Skeletal muscle tissue (tissue), 3 donors: ENCODE measurements at regions not wholly inside any gene's neighbourhood (a gene's known extent, or its start where the extent isn't known, plus 50 kb on each side); places are given as distances from the start of the nearest gene placed in this dataset.

Source experiments
- H3K27ac ChIP-seq: one replicate; pipeline ENCODE4 v1.7.0; 2013; ENCODE audit warnings: mild to moderate bottlenecking, low read depth, low read length, inconsistent platforms
- H3K27me3 ChIP-seq, 3 donors: one replicate each; pipeline ENCODE4 v1.7.0; 2013; ENCODE audit warnings: low read length in 3 of 3; ENCODE audit not compliant: control insufficient read depth in 3 of 3, insufficient read depth in 3 of 3
- H3K36me3 ChIP-seq, 3 donors: one replicate each; pipeline ENCODE4 v1.7.0; 2013; ENCODE audit warnings: low read length in 3 of 3; ENCODE audit not compliant: control insufficient read depth in 3 of 3, insufficient read depth in 3 of 3
- H3K4me1 ChIP-seq, 3 donors: one replicate each; pipeline ENCODE4 v1.7.0; 2013; ENCODE audit warnings: low read length in 3 of 3, mild to moderate bottlenecking in 3 of 3; ENCODE audit not compliant: control insufficient read depth in 3 of 3, insufficient read depth in 3 of 3
- H3K4me3 ChIP-seq, 3 donors: one replicate each; pipeline ENCODE4 v1.7.0; 2013; ENCODE audit warnings: low read length in 3 of 3
- H3K9ac ChIP-seq, 3 donors: one replicate each; pipeline ENCODE4 v1.7.0; 2013; ENCODE audit warnings: low read length in 3 of 3, mild to moderate bottlenecking in 3 of 3, moderate library complexity in 2 of 3, low read depth in 1 of 3
- H3K9me3 ChIP-seq, 3 donors: one replicate each; pipeline ENCODE4 v1.7.0; 2013; ENCODE audit warnings: low read length in 3 of 3; ENCODE audit not compliant: control insufficient read depth in 3 of 3
- donor health status: Osteomylitis.

- Histone ChIP-seq H3K4me1 (peaks cover 0 to 10% (median 0%) of the 10 kb centered on the region in 3 donors), H3K36me3 (no peaks in the 10 kb centered on the region), H3K9ac (peak overlapping the region in 2 of 3 donors; percentile 16 to 26), H3K4me3 (peak overlapping the region; percentile 41 to 68 (median 50)), H3K27me3 (no peaks in the 10 kb centered on the region), H3K27ac (no peak overlapping the region), H3K9me3 (no peaks in the 10 kb centered on the region)
These were observed 93.1 kb upstream of the HIF1A start for GRCh38 chr14:61602003-61602732.

GRCh38 chr14:61602733-61603077, 92.6 kb upstream of the HIF1A start:
- no peaks in the 10 kb centered on the region for H3K9me3 ChIP-seq
- no peak overlapping the region for H3K9ac ChIP-seq
- peaks cover 0 to 10% (median 0%) of the 10 kb centered on the region in 3 donors for H3K4me1 ChIP-seq
- no peak overlapping the region for H3K4me3 ChIP-seq
- H3K27me3 ChIP-seq, result no peaks in the 10 kb centered on the region
- H3K27ac ChIP-seq, result no peak overlapping the region
- no peaks in the 10 kb centered on the region for H3K36me3 ChIP-seq

- Histone ChIP-seq H3K9ac (no peak overlapping the region), H3K36me3 (no peaks in the 10 kb centered on the region), H3K4me3 (no peak overlapping the region), H3K4me1 (peaks cover 0 to 10% (median 6%) of the 10 kb centered on the region in 3 donors), H3K27ac (no peak overlapping the region), H3K27me3 (no peaks in the 10 kb centered on the region), H3K9me3 (no peaks in the 10 kb centered on the region)
These were observed 91.6 kb upstream of the HIF1A start for GRCh38 chr14:61603736-61604135.

GRCh38 chr14:61607570-61608244, 87.6 kb upstream of the HIF1A start:
- Histone ChIP-seq H3K9me3 (no peaks in the 10 kb centered on the region), H3K36me3 (no peaks in the 10 kb centered on the region), H3K27ac (no peak overlapping the region), H3K4me3 (no peak overlapping the region), H3K27me3 (no peaks in the 10 kb centered on the region), H3K4me1 (peaks cover 2 to 10% (median 7%) of the 10 kb centered on the region in 3 donors), H3K9ac (no peak overlapping the region)

GRCh38 chr14:61608245-61609165, 86.8 kb upstream of the HIF1A start:
- H3K9me3 ChIP-seq, result no peaks in the 10 kb centered on the region
- H3K27ac ChIP-seq, result no peak overlapping the region
- H3K27me3 ChIP-seq, result no peaks in the 10 kb centered on the region
- no peak overlapping the region for H3K4me3 ChIP-seq
- no peak overlapping the region for H3K9ac ChIP-seq
- no peaks in the 10 kb centered on the region for H3K36me3 ChIP-seq
- peaks cover 0 to 10% (median 7%) of the 10 kb centered on the region in 3 donors for H3K4me1 ChIP-seq

GRCh38 chr14:61609191-61609843, 86.0 kb upstream of the HIF1A start:
- no peaks in the 10 kb centered on the region for H3K36me3 ChIP-seq
- H3K27ac ChIP-seq, result no peak overlapping the region
- no peaks in the 10 kb centered on the region for H3K9me3 ChIP-seq
- H3K9ac ChIP-seq, result no peak overlapping the region
- no peak overlapping the region for H3K4me3 ChIP-seq
- H3K4me1 ChIP-seq, result peaks cover 0 to 10% (median 7%) of the 10 kb centered on the region in 3 donors
- H3K27me3 ChIP-seq, result no peaks in the 10 kb centered on the region

DNA sequence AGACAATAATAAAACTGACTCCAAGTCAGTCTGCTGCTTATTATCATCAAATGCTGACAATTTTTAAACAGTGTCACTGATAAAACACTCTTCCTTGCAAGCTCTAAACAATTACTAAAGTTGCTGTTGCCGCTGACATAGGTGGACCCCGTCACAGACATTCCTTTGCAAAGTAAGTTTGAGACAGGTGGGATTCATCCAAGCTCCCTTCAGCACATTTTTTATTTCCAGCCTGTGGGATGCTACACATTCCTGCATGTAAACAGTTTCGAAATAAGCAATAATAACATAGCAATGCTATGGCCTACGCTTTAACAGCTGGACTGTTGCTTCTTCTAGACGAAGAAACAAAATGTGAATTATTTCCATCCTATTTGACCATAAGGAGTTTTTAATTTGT, 85.4 kb upstream of the HIF1A start:
- Histone ChIP-seq H3K9ac (no peak overlapping the region), H3K4me3 (no peak overlapping the region), H3K27ac (no peak overlapping the region), H3K9me3 (no peaks in the 10 kb centered on the region), H3K4me1 (peaks cover 0 to 10% (median 7%) of the 10 kb centered on the region in 3 donors), H3K36me3 (no peaks in the 10 kb centered on the region), H3K27me3 (no peaks in the 10 kb centered on the region)

DNA sequence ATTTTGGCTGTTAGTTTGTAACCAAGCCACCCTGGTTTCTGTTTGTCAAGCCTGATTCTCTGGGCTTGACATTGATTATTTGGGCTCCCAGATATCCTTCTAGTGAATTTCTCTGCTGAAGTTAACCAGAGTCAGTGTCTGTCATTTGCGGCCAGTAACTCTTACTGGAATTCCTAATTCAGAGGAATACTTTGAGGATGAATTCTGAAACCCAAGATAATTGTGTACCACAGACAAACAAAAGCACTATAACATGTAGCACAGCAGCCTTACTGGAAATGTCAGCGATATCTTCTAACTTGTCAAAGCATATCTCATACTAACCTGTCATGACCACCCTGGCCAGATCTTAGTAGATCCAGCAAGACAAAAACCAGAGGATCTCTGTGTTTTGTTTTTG, 84.4 kb upstream of the HIF1A start:
- H3K27me3 ChIP-seq, result no peaks in the 10 kb centered on the region
- no peaks in the 10 kb centered on the region for H3K9me3 ChIP-seq
- peaks cover 0 to 10% (median 7%) of the 10 kb centered on the region in 3 donors for H3K4me1 ChIP-seq
- H3K27ac ChIP-seq, result no peak overlapping the region
- H3K4me3 ChIP-seq, result no peak overlapping the region
- H3K36me3 ChIP-seq, result no peaks in the 10 kb centered on the region
- H3K9ac ChIP-seq, result no peak overlapping the region

- Histone ChIP-seq H3K27ac (no peak overlapping the region), H3K4me3 (no peak overlapping the region), H3K9ac (no peak overlapping the region), H3K36me3 (no peaks in the 10 kb centered on the region), H3K9me3 (no peaks in the 10 kb centered on the region), H3K27me3 (no peaks in the 10 kb centered on the region), H3K4me1 (peaks cover 0 to 10% (median 7%) of the 10 kb centered on the region in 3 donors)
These were observed 83.3 kb upstream of the HIF1A start for GRCh38 chr14:61611880-61612630.
